ENCODE measurements at regions not wholly inside any gene's neighbourhood (a gene's known extent, or its start where the extent isn't known, plus 50 kb on each side); places are given as distances from the start of the nearest gene placed in this dataset.
A peak's percentile ranks its signal among the peaks of the same experiment; 100 is the strongest.

DNA sequence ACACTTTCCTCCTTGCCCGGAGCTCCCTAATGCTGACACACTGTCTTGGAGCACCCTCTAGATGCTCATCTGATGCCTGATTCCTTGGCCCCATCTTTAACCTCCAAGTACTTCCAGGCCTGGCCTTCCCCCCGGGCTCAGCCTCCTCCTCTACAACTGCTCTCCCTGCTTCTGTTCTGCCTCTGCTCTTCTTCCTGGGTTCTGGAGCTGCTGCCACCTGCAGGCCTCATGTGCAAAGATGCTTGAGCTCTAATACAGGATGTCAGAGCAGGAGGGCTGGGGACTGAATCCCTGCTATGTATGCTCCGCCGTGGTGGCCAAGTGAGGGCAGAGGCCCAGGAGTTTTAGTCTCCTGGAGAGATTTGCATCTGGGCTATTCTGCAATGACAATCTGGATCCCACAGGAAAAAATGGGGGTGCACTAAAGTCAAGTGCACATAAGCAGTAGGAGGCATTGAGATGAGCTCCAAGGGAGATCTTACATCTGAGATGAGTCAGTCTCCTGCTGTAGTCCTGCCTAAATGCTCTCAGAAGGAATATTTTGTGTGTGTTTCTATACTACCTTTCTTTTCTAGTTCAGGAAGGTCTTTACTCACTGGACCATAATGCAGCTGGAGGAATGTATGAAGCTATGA lies 296.3 kb downstream of the UACA start (continued):
- TF ChIP-seq, protein P1, sequence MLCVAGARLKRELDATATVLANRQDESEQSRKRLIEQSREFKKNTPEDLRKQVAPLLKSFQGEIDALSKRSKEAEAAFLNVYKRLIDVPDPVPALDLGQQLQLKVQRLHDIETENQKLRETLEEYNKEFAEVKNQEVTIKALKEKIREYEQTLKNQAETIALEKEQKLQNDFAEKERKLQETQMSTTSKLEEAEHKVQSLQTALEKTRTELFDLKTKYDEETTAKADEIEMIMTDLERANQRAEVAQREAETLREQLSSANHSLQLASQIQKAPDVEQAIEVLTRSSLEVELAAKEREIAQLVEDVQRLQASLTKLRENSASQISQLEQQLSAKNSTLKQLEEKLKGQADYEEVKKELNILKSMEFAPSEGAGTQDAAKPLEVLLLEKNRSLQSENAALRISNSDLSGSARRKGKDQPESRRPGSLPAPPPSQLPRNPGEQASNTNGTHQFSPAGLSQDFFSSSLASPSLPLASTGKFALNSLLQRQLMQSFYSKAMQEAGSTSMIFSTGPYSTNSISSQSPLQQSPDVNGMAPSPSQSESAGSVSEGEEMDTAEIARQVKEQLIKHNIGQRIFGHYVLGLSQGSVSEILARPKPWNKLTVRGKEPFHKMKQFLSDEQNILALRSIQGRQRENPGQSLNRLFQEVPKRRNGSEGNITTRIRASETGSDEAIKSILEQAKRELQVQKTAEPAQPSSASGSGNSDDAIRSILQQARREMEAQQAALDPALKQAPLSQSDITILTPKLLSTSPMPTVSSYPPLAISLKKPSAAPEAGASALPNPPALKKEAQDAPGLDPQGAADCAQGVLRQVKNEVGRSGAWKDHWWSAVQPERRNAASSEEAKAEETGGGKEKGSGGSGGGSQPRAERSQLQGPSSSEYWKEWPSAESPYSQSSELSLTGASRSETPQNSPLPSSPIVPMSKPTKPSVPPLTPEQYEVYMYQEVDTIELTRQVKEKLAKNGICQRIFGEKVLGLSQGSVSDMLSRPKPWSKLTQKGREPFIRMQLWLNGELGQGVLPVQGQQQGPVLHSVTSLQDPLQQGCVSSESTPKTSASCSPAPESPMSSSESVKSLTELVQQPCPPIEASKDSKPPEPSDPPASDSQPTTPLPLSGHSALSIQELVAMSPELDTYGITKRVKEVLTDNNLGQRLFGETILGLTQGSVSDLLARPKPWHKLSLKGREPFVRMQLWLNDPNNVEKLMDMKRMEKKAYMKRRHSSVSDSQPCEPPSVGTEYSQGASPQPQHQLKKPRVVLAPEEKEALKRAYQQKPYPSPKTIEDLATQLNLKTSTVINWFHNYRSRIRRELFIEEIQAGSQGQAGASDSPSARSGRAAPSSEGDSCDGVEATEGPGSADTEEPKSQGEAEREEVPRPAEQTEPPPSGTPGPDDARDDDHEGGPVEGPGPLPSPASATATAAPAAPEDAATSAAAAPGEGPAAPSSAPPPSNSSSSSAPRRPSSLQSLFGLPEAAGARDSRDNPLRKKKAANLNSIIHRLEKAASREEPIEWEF (IDR thresholded peaks at IDR 0.05; ENCODE audit: insufficient replicate concordance, low read depth, low read length), result no peak
- TF ChIP-seq, protein P2, sequence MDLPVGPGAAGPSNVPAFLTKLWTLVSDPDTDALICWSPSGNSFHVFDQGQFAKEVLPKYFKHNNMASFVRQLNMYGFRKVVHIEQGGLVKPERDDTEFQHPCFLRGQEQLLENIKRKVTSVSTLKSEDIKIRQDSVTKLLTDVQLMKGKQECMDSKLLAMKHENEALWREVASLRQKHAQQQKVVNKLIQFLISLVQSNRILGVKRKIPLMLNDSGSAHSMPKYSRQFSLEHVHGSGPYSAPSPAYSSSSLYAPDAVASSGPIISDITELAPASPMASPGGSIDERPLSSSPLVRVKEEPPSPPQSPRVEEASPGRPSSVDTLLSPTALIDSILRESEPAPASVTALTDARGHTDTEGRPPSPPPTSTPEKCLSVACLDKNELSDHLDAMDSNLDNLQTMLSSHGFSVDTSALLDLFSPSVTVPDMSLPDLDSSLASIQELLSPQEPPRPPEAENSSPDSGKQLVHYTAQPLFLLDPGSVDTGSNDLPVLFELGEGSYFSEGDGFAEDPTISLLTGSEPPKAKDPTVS (IDR thresholded peaks at IDR 0.05; ENCODE audit: low read depth, low read length), result no peak
- TF ChIP-seq, protein P3, sequence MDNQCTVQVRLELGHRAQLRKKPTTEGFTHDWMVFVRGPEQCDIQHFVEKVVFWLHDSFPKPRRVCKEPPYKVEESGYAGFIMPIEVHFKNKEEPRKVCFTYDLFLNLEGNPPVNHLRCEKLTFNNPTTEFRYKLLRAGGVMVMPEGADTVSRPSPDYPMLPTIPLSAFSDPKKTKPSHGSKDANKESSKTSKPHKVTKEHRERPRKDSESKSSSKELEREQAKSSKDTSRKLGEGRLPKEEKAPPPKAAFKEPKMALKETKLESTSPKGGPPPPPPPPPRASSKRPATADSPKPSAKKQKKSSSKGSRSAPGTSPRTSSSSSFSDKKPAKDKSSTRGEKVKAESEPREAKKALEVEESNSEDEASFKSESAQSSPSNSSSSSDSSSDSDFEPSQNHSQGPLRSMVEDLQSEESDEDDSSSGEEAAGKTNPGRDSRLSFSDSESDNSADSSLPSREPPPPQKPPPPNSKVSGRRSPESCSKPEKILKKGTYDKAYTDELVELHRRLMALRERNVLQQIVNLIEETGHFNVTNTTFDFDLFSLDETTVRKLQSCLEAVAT (IDR thresholded peaks at IDR 0.05), result no peak
- no peak for TF ChIP-seq CHD1 (IDR thresholded peaks at IDR 0.05; ENCODE audit: low read depth, low read length)
- TF ChIP-seq MTA2 (IDR thresholded peaks at IDR 0.05; ENCODE audit: low read depth), result no peak
- TF ChIP-seq LARP7 (IDR thresholded peaks at IDR 0.05), result no peak
- no peak for TF ChIP-seq NFIC (IDR thresholded peaks at IDR 0.05; ENCODE audit: low read depth, low read length)
- TF ChIP-seq SUZ12 (IDR thresholded peaks at IDR 0.05; ENCODE audit: unreplicated experiment), result no peak
- TF ChIP-seq ZBED1 (IDR thresholded peaks at IDR 0.05; ENCODE audit: borderline replicate concordance), result no peak
- TF ChIP-seq SMC3 (IDR thresholded peaks at IDR 0.05; ENCODE audit: borderline replicate concordance, low read length), result peak; percentile 46; the same call in 1 of the 2 replicates
- TF ChIP-seq KAT2A (conservative IDR thresholded peaks at IDR 0.05; ENCODE audit: control insufficient read depth, low read depth, low read length), result no peak
- no peak for TF ChIP-seq EGR1 (IDR thresholded peaks at IDR 0.05; ENCODE audit: borderline replicate concordance in 1 of 2, low read depth in 2 of 2, low read length in 2 of 2)
- TF ChIP-seq TAF1 (IDR thresholded peaks at IDR 0.05; ENCODE audit: borderline replicate concordance, low read depth, low read length), result no peak
- TF ChIP-seq ZNF24 (IDR thresholded peaks at IDR 0.05), result no peak
- peak; percentile 71 for TF ChIP-seq RAD21 (IDR thresholded peaks at IDR 0.05; ENCODE audit: insufficient read depth, low read depth, low read length)
- TF ChIP-seq, protein P4, sequence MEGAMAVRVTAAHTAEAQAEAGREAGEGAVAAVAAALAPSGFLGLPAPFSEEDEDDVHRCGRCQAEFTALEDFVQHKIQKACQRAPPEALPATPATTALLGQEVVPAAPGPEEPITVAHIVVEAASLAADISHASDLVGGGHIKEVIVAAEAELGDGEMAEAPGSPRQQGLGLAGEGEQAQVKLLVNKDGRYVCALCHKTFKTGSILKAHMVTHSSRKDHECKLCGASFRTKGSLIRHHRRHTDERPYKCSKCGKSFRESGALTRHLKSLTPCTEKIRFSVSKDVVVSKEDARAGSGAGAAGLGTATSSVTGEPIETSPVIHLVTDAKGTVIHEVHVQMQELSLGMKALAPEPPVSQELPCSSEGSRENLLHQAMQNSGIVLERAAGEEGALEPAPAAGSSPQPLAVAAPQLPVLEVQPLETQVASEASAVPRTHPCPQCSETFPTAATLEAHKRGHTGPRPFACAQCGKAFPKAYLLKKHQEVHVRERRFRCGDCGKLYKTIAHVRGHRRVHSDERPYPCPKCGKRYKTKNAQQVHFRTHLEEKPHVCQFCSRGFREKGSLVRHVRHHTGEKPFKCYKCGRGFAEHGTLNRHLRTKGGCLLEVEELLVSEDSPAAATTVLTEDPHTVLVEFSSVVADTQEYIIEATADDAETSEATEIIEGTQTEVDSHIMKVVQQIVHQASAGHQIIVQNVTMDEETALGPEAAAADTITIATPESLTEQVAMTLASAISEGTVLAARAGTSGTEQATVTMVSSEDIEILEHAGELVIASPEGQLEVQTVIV (IDR thresholded peaks at IDR 0.05; ENCODE audit: borderline replicate concordance, partially characterized antibody), result no peak
- TF ChIP-seq YY1 (IDR thresholded peaks at IDR 0.05; ENCODE audit: low read depth, low read length), result 0 out of 2 replicates have a peak, but pooled peaks have one; percentile 21
- no peak for TF ChIP-seq HCFC1 (IDR thresholded peaks at IDR 0.05; ENCODE audit: low read length)
